ENCODE measurements at regions not wholly inside any gene's neighbourhood (a gene's known extent, or its start where the extent isn't known, plus 50 kb on each side); places are given as distances from the start of the nearest gene placed in this dataset.

GRCh38 chr10:43852149-43852548 lies 203.5 kb upstream of the ZNF32 start:
- TF ChIP-seq CTCF (IDR thresholded peaks at IDR 0.05; ENCODE audit: borderline replicate concordance, extremely low read depth, low read length, poor library complexity, severe bottlenecking) (no peak), EZH2 (IDR thresholded peaks at IDR 0.05; ENCODE audit: borderline replicate concordance, low read depth, low read length, severe bottlenecking) (no peak)
